SK-N-SH treated with all-trans-retinoic acid at 6 μM for 48 hours (cell line): ENCODE measurements at regions not wholly inside any gene's neighbourhood (a gene's known extent, or its start where the extent isn't known, plus 50 kb on each side); places are given as distances from the start of the nearest gene placed in this dataset.

ENCODE experiments used
- ATAC-seq: fragments of 200-7000 bp; cut with Tn5 transposase; 3 replicates; pipeline ENCODE4 v1.9.1; 2020; ENCODE audit warnings: mild to moderate bottlenecking, moderate library complexity
- ARNTL ChIP-seq: fragments of 450-650 bp; formaldehyde crosslinking; IDR thresholded peaks from 2 replicates; pipeline ENCODE4 v1.5.0; 2020; ENCODE audit warnings: low read depth, mild to moderate bottlenecking, moderate library complexity, borderline replicate concordance
- BACH2 ChIP-seq: fragments of 250-450 bp; sonication (Bioruptor Pico); IDR thresholded peaks from 2 replicates; pipeline ENCODE4 v1.9.0; 2021; ENCODE audit warnings: mild to moderate bottlenecking, borderline replicate concordance
- CREB5 ChIP-seq: fragments of 250-450 bp; sonication (Bioruptor Pico); IDR thresholded peaks from 2 replicates; pipeline ENCODE4 v1.5.1; 2020; ENCODE audit warnings: low read depth, mild to moderate bottlenecking, moderate library complexity
- CSDC2 ChIP-seq: fragments of 250-450 bp; sonication (Bioruptor Pico); IDR thresholded peaks from 2 replicates; pipeline ENCODE4 v1.5.0; 2020; ENCODE audit warnings: mild to moderate bottlenecking, moderate library complexity
- ESRRG ChIP-seq: fragments of 250-450 bp; sonication (Bioruptor Pico); IDR thresholded peaks from 2 replicates; pipeline ENCODE4 v1.6.1; 2021; ENCODE audit warnings: mild to moderate bottlenecking
- ISL1 ChIP-seq: fragments of 250-450 bp; sonication (Bioruptor Pico); IDR thresholded peaks from 2 replicates; pipeline ENCODE4 v2.1.2; 2022; ENCODE audit warnings: mild to moderate bottlenecking, moderate library complexity
- OSR1 ChIP-seq: fragments of 250-450 bp; sonication (Bioruptor Pico); IDR thresholded peaks from 2 replicates; pipeline ENCODE4 v1.8.0; 2022; ENCODE audit warnings: moderate library complexity, mild to moderate bottlenecking, inconsistent platforms
- PATZ1 ChIP-seq: fragments of 250-450 bp; sonication (Bioruptor Pico); IDR thresholded peaks from 2 replicates; pipeline ENCODE4 v1.8.0; 2020; ENCODE audit warnings: mild to moderate bottlenecking, moderate library complexity, borderline replicate concordance
- PPARA ChIP-seq: fragments of 250-450 bp; sonication (Bioruptor Pico); IDR thresholded peaks from 2 replicates; pipeline ENCODE4 v1.5.0; 2020; ENCODE audit warnings: mild to moderate bottlenecking, borderline replicate concordance
- RARB ChIP-seq: fragments of 250-450 bp; sonication (Bioruptor Pico); IDR thresholded peaks from 2 replicates; pipeline ENCODE4 v1.8.0; 2021; ENCODE audit warnings: mild to moderate bottlenecking, moderate library complexity
- SNAI2 ChIP-seq: fragments of 250-450 bp; sonication (Bioruptor Pico); IDR thresholded peaks from 2 replicates; pipeline ENCODE4 v1.5.0; 2020; ENCODE audit warnings: mild to moderate bottlenecking, moderate library complexity
- TCF4 ChIP-seq: fragments of 250-450 bp; sonication (Bioruptor Pico); IDR thresholded peaks from 2 replicates; pipeline ENCODE4 v1.8.0; 2021; ENCODE audit warnings: mild to moderate bottlenecking, moderate library complexity, borderline replicate concordance
- ZC3H10 ChIP-seq: fragments of 250-450 bp; sonication (Bioruptor Pico); IDR thresholded peaks from 2 replicates; pipeline ENCODE4 v1.5.1; 2021; ENCODE audit warnings: mild to moderate bottlenecking, moderate library complexity
- ZFP3 ChIP-seq: fragments of 250-450 bp; sonication (Bioruptor Pico); IDR thresholded peaks from 2 replicates; pipeline ENCODE4 v1.5.0; 2020; ENCODE audit warnings: mild to moderate bottlenecking, moderate library complexity
- ZNF565 ChIP-seq: fragments of 450-650 bp; formaldehyde crosslinking; conservative IDR thresholded peaks from 2 replicates; pipeline ENCODE4 v1.5.0; 2020; ENCODE audit warnings: low read depth, mild to moderate bottlenecking, moderate library complexity
- ZNF70 ChIP-seq: fragments of 450-650 bp; formaldehyde crosslinking; IDR thresholded peaks from 2 replicates; pipeline ENCODE4 v1.5.0; 2020; ENCODE audit warnings: mild to moderate bottlenecking, moderate library complexity
- ZNF8 ChIP-seq: fragments of 450-650 bp; formaldehyde crosslinking; IDR thresholded peaks from 2 replicates; pipeline ENCODE4 v1.5.0; 2020; ENCODE audit warnings: mild to moderate bottlenecking, moderate library complexity
- TF ChIP-seq, protein P1 (sequence below): fragments of 250-450 bp; sonication (Bioruptor Pico); IDR thresholded peaks from 2 replicates; pipeline ENCODE4 v1.5.0; 2020; ENCODE audit warnings: mild to moderate bottlenecking, moderate library complexity
- TF ChIP-seq, protein P2 (sequence below): fragments of 250-450 bp; sonication (Bioruptor Pico); IDR thresholded peaks from 2 replicates; pipeline ENCODE4 v1.5.1; 2021; ENCODE audit warnings: mild to moderate bottlenecking, moderate library complexity

DNA sequence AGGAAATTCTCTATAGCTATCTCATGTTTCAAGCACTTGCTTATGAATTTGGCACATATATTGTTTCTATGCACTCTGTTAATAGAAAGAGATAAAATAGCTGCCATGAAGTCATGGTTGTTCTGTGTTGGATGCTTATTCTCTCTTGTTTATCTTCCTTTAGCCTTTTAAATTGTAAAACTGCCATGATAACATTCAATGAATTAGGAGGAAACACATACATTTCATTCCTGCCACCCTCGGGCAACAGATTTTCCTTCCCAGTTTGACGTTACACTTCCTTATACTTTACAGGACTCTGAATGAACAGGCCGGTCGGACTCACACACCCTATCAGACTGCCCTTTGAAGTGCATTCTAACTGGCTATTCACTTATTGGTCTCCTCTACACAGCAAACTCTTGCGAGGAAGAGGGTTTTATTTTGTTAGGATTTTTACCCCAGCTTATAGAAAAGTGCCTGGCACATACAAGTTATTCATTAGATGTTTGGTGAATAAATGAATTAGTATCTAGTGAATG, 65.7 kb upstream of the FERD3L start:
- no peak for ATAC-seq
- TF ChIP-seq PATZ1 (CRISPR knock-in tag) = no peak
- no peak for TF ChIP-seq RARB (CRISPR knock-in tag)
- no peak for TF ChIP-seq ISL1 (CRISPR knock-in tag)
- TF ChIP-seq, protein P1, sequence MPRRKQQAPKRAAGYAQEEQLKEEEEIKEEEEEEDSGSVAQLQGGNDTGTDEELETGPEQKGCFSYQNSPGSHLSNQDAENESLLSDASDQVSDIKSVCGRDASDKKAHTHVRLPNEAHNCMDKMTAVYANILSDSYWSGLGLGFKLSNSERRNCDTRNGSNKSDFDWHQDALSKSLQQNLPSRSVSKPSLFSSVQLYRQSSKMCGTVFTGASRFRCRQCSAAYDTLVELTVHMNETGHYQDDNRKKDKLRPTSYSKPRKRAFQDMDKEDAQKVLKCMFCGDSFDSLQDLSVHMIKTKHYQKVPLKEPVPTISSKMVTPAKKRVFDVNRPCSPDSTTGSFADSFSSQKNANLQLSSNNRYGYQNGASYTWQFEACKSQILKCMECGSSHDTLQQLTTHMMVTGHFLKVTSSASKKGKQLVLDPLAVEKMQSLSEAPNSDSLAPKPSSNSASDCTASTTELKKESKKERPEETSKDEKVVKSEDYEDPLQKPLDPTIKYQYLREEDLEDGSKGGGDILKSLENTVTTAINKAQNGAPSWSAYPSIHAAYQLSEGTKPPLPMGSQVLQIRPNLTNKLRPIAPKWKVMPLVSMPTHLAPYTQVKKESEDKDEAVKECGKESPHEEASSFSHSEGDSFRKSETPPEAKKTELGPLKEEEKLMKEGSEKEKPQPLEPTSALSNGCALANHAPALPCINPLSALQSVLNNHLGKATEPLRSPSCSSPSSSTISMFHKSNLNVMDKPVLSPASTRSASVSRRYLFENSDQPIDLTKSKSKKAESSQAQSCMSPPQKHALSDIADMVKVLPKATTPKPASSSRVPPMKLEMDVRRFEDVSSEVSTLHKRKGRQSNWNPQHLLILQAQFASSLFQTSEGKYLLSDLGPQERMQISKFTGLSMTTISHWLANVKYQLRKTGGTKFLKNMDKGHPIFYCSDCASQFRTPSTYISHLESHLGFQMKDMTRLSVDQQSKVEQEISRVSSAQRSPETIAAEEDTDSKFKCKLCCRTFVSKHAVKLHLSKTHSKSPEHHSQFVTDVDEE (CRISPR knock-in tag) = no peak
- no peak for TF ChIP-seq OSR1
- TF ChIP-seq ZNF565 (CRISPR knock-in tag) = no peak
- TF ChIP-seq ZNF70 (CRISPR knock-in tag) = no peak
- TF ChIP-seq ZC3H10 (CRISPR knock-in tag) = no peak

GRCh38 chr7:19209166-19209696, 64.0 kb upstream of the FERD3L start:
- no peak for ATAC-seq
- TF ChIP-seq ZNF8 (CRISPR knock-in tag) = no peak
- no peak for TF ChIP-seq PPARA
- no peak for TF ChIP-seq ESRRG
- TF ChIP-seq RARB (CRISPR knock-in tag) = no peak
- TF ChIP-seq SNAI2 (CRISPR knock-in tag) = no peak
- TF ChIP-seq ZFP3 (CRISPR knock-in tag) = no peak
- no peak for TF ChIP-seq CSDC2

DNA sequence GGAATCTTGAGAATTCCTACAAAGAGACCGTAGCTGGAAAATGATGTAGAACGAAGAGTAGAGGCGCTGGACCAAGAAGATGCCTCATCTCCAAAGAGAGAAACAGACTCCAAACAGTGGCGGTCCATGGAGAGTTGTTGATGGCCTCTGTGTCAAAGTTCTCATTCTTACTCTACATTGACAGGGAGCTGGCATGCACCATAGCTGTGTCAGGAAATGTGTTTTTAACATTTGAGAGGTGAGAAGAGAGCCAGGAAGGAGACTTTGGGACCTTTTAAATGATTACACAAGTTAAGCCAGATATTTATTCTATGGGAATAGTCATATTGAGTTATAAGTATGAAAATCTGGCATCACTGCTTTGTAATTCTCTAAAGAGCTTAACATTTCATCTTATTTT, 61.5 kb upstream of the FERD3L start:
- ATAC-seq = no peak
- TF ChIP-seq SNAI2 (CRISPR knock-in tag) (no peak), ISL1 (CRISPR knock-in tag) (no peak), ARNTL (CRISPR knock-in tag) (no peak), ZFP3 (CRISPR knock-in tag) (no peak), ESRRG (no peak), ZNF8 (CRISPR knock-in tag) (no peak), CREB5 (no peak), ZNF70 (CRISPR knock-in tag) (no peak), TCF4 (CRISPR knock-in tag) (no peak), BACH2 (CRISPR knock-in tag) (no peak), CSDC2 (no peak), OSR1 (no peak), RARB (CRISPR knock-in tag) (no peak), PPARA (no peak)
- TF ChIP-seq, protein P2, sequence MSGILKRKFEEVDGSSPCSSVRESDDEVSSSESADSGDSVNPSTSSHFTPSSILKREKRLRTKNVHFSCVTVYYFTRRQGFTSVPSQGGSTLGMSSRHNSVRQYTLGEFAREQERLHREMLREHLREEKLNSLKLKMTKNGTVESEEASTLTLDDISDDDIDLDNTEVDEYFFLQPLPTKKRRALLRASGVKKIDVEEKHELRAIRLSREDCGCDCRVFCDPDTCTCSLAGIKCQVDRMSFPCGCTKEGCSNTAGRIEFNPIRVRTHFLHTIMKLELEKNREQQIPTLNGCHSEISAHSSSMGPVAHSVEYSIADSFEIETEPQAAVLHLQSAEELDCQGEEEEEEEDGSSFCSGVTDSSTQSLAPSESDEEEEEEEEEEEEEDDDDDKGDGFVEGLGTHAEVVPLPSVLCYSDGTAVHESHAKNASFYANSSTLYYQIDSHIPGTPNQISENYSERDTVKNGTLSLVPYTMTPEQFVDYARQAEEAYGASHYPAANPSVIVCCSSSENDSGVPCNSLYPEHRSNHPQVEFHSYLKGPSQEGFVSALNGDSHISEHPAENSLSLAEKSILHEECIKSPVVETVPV = no peak
- TF ChIP-seq, protein P1 (CRISPR knock-in tag) = no peak
